ENCODE measurements at regions not wholly inside any gene's neighbourhood (a gene's known extent, or its start where the extent isn't known, plus 50 kb on each side); places are given as distances from the start of the nearest gene placed in this dataset.

DNA sequence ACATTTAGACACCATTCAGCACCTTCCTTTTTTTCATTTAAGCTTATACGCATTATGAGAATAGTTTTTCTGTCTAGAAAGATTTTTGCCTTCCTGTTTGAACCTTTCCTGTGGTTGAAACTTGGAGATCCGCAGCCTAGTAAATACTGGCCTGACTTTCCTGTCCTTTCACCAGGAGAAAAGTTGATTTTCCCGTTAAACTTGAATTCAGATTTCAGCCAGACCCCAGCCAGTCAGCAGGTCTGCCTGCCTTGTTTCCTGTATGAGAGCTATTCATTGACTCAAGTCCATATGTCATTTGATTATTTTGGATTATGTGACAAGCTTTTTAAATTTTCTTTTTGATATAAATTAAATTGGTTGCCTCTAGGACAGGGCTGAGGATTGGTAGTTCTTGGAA, 71.5 kb downstream of the EVX1 start:
- TF ChIP-seq, protein P1, sequence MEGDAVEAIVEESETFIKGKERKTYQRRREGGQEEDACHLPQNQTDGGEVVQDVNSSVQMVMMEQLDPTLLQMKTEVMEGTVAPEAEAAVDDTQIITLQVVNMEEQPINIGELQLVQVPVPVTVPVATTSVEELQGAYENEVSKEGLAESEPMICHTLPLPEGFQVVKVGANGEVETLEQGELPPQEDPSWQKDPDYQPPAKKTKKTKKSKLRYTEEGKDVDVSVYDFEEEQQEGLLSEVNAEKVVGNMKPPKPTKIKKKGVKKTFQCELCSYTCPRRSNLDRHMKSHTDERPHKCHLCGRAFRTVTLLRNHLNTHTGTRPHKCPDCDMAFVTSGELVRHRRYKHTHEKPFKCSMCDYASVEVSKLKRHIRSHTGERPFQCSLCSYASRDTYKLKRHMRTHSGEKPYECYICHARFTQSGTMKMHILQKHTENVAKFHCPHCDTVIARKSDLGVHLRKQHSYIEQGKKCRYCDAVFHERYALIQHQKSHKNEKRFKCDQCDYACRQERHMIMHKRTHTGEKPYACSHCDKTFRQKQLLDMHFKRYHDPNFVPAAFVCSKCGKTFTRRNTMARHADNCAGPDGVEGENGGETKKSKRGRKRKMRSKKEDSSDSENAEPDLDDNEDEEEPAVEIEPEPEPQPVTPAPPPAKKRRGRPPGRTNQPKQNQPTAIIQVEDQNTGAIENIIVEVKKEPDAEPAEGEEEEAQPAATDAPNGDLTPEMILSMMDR (conservative IDR thresholded peaks at IDR 0.05 in 1 of 2, IDR thresholded peaks at IDR 0.05 in 1 of 2; ENCODE audit: low read depth in 1 of 2, low read length in 2 of 2): no peak
- no peak for TF ChIP-seq EZH2 (IDR thresholded peaks at IDR 0.05; ENCODE audit: low read length, missing control alignments)
- H3K36me3 ChIP-seq (ENCODE audit: control insufficient read depth, insufficient read depth, low read length): no peaks in the 10 kb centered on the region
- no peak for DNase-seq (ENCODE audit: low read depth in 2 of 2)
- H3K27me3 ChIP-seq (ENCODE audit: control insufficient read depth, insufficient read depth, low read length): no peaks in the 10 kb centered on the region
- no peaks in the 10 kb centered on the region for H3K4me1 ChIP-seq (ENCODE audit: control insufficient read depth, extremely low read depth, insufficient read depth, low read length)
- H2AFZ ChIP-seq (ENCODE audit: low read length): no peak overlapping the region
- no peaks in the 10 kb centered on the region for H4K20me1 ChIP-seq (ENCODE audit: control insufficient read depth, extremely low read depth, insufficient read depth, low read length)
- H3K9me3 ChIP-seq (ENCODE audit: control insufficient read depth, insufficient read depth, low read depth, low read length): no peaks in the 10 kb centered on the region
- H3K27ac ChIP-seq (ENCODE audit: insufficient read depth, low read length): no peak overlapping the region
- H3K4me3 ChIP-seq (replicated peaks in 1 of 4; ENCODE audit: control extremely low read depth in 1 of 4, insufficient read depth in 1 of 4, low read depth in 3 of 4, low read length in 4 of 4): no peak overlapping the region
- H3K4me2 ChIP-seq (ENCODE audit: extremely low read depth, insufficient read depth, low read length): no peak overlapping the region
- no peaks in the 10 kb centered on the region for H3K79me2 ChIP-seq (ENCODE audit: control insufficient read depth, insufficient read depth, low read length)
- H3K9ac ChIP-seq (ENCODE audit: insufficient read depth, low read length): no peak overlapping the region

GRCh38 chr7:27315066-27315465, 72.5 kb downstream of the EVX1 start:
- Histone ChIP-seq H3K4me2 (ENCODE audit: extremely low read depth, insufficient read depth, low read length) (no peak overlapping the region), H3K9me3 (ENCODE audit: control insufficient read depth, insufficient read depth, low read depth, low read length) (no peaks in the 10 kb centered on the region), H3K79me2 (ENCODE audit: control insufficient read depth, insufficient read depth, low read length) (no peaks in the 10 kb centered on the region), H4K20me1 (ENCODE audit: control insufficient read depth, extremely low read depth, insufficient read depth, low read length) (no peaks in the 10 kb centered on the region), H3K9ac (ENCODE audit: insufficient read depth, low read length) (no peak overlapping the region), H3K4me3 (replicated peaks in 1 of 4; ENCODE audit: control extremely low read depth in 1 of 4, insufficient read depth in 1 of 4, low read depth in 3 of 4, low read length in 4 of 4) (no peak overlapping the region), H2AFZ (ENCODE audit: low read length) (no peak overlapping the region), H3K27me3 (ENCODE audit: control insufficient read depth, insufficient read depth, low read length) (no peaks in the 10 kb centered on the region), H3K36me3 (ENCODE audit: control insufficient read depth, insufficient read depth, low read length) (no peaks in the 10 kb centered on the region), H3K27ac (ENCODE audit: insufficient read depth, low read length) (no peak overlapping the region), H3K4me1 (ENCODE audit: control insufficient read depth, extremely low read depth, insufficient read depth, low read length) (no peaks in the 10 kb centered on the region)
- TF ChIP-seq EZH2 (IDR thresholded peaks at IDR 0.05; ENCODE audit: low read length, missing control alignments): no peak
- TF ChIP-seq, protein P1 (conservative IDR thresholded peaks at IDR 0.05 in 1 of 2, IDR thresholded peaks at IDR 0.05 in 1 of 2; ENCODE audit: low read depth in 1 of 2, low read length in 2 of 2): no peak
- DNase-seq (ENCODE audit: low read depth in 2 of 2): no peak

- no peaks in the 10 kb centered on the region for H3K9me3 ChIP-seq (ENCODE audit: control insufficient read depth, insufficient read depth, low read depth, low read length)
- H2AFZ ChIP-seq (ENCODE audit: low read length): no peak overlapping the region
- H3K4me1 ChIP-seq (ENCODE audit: control insufficient read depth, extremely low read depth, insufficient read depth, low read length): no peaks in the 10 kb centered on the region
- TF ChIP-seq, protein P1 (conservative IDR thresholded peaks at IDR 0.05 in 1 of 2, IDR thresholded peaks at IDR 0.05 in 1 of 2; ENCODE audit: low read depth in 1 of 2, low read length in 2 of 2): no peak
- no peak for TF ChIP-seq EZH2 (IDR thresholded peaks at IDR 0.05; ENCODE audit: low read length, missing control alignments)
- H3K9ac ChIP-seq (ENCODE audit: insufficient read depth, low read length): no peak overlapping the region
- H3K4me3 ChIP-seq (replicated peaks in 1 of 4; ENCODE audit: control extremely low read depth in 1 of 4, insufficient read depth in 1 of 4, low read depth in 3 of 4, low read length in 4 of 4): no peak overlapping the region
- H3K79me2 ChIP-seq (ENCODE audit: control insufficient read depth, insufficient read depth, low read length): no peaks in the 10 kb centered on the region
- no peak overlapping the region for H3K27ac ChIP-seq (ENCODE audit: insufficient read depth, low read length)
- DNase-seq (ENCODE audit: low read depth in 2 of 2): peak in 1 of 2 donors; percentile 15
- H3K36me3 ChIP-seq (ENCODE audit: control insufficient read depth, insufficient read depth, low read length): no peaks in the 10 kb centered on the region
- H3K27me3 ChIP-seq (ENCODE audit: control insufficient read depth, insufficient read depth, low read length): no peaks in the 10 kb centered on the region
- H3K4me2 ChIP-seq (ENCODE audit: extremely low read depth, insufficient read depth, low read length): no peak overlapping the region
- H4K20me1 ChIP-seq (ENCODE audit: control insufficient read depth, extremely low read depth, insufficient read depth, low read length): no peaks in the 10 kb centered on the region
These were observed 73.7 kb downstream of the EVX1 start for GRCh38 chr7:27316311-27316710.

Measured in fibroblast of lung (primary cell).